HPDE6-E6E7 (cell line): ENCODE measurements at regions not wholly inside any gene's neighbourhood (a gene's known extent, or its start where the extent isn't known, plus 50 kb on each side); places are given as distances from the start of the nearest gene placed in this dataset.
"Not testable (repeated sequence)": the region's sequence is repeated elsewhere in the genome, so short reads cannot be mapped to it uniquely, and the experiment has no call there.

Source experiments
- DNase-seq: peaks from one replicate; pipeline ENCODE4 v3.0.0; 2011; ENCODE audit warnings: missing footprints; ENCODE audit errors: extremely low spot score

DNA sequence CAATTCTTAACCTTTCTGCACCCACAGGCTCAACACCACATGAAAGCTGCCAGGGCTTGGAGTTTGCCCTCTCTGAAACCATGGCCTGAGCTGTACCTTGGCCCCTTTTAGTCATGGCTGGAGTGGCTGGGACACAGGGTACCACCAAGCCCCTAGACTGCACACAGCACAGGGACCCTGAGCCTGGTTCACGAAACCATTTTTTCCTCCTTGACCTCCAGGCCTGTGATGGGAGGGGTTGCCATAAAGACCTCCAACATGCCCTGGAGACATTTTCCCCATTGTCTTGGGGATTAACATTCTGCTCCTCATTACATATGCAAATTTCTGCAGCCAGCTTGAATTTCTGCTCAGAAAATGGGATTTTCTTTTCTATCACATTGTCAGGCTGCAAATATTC lies 113.4 kb downstream of the XPNPEP1 start:
- DNase-seq: not testable (repeated sequence)

GRCh38 chr10:109801191-109801590 lies 122.1 kb downstream of the XPNPEP1 start:
- DNase-seq: not testable (repeated sequence)

GRCh38 chr10:109790647-109791046 lies 132.7 kb downstream of the XPNPEP1 start:
- no peak for DNase-seq

GRCh38 chr10:109784236-109784635 lies 139.1 kb downstream of the XPNPEP1 start:
- DNase-seq: no peak

DNA sequence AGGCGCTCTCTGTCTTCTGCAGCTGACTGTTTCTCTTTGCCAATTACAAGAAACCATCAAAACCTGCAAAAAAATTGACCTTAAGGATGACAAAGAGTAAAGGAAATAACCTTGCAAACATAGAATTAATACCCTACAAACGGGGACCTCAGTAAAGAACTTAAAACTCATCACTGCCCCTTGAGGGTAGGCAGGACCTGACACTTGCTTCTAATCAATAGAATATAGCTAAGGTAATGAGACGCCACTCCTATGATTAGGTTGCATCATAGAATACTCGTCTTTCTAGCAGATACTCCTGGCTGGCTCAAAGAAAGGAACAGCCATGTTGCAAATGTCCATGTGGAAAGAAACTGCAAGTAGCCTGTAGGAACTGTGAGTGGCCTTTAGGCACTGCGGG lies 140.0 kb downstream of the XPNPEP1 start:
- no peak for DNase-seq

GRCh38 chr10:109780997-109781396 lies 142.3 kb downstream of the XPNPEP1 start:
- DNase-seq: no peak

GRCh38 chr10:109778993-109779392 lies 144.3 kb downstream of the XPNPEP1 start:
- DNase-seq: no peak

- no peak for DNase-seq
These were observed 149.2 kb downstream of the XPNPEP1 start for GRCh38 chr10:109774121-109774440.

- DNase-seq: no peak
These were observed 149.8 kb downstream of the XPNPEP1 start for GRCh38 chr10:109773288-109774120.

DNA sequence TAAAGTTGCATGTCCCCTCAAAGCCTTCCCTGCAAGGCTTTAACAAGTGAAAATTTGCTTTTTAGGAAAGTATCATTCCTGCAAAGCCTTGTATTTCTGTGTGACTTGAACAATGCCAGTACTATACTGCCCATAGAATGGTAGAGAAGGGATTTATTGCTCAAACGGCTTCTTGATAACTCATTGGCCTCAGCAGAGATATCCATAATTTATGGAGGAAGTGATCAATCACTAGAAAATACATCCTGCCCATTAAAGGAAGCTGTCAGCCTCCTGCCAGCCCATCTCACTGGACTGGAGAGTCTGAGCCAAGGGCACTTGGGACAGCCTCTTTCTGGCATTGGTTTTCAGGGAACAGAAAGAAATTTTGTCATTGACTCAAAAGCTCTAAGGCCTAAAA lies 152.6 kb downstream of the XPNPEP1 start:
- no peak for DNase-seq

- no peak for DNase-seq
These were observed 153.3 kb downstream of the XPNPEP1 start for GRCh38 chr10:109769966-109770365.

DNA sequence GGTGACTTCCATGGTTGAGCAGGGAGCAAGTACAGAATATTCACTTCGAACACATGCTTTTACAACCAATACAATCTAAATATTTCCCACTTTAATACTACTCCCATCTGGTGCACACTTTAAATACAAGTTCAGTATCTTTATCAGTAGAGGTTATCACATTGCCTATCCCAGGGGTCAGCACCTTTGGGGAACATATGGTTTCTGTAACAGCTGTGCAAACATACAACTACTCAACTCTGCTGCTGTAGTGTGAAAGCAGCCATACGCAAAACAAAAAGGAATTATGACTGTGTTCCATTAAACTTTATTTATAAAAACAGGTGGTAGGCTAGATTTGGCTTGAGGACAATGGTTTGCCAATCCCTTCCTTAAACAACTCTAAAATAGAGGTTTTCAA lies 157.5 kb downstream of the XPNPEP1 start:
- DNase-seq: no peak

DNA sequence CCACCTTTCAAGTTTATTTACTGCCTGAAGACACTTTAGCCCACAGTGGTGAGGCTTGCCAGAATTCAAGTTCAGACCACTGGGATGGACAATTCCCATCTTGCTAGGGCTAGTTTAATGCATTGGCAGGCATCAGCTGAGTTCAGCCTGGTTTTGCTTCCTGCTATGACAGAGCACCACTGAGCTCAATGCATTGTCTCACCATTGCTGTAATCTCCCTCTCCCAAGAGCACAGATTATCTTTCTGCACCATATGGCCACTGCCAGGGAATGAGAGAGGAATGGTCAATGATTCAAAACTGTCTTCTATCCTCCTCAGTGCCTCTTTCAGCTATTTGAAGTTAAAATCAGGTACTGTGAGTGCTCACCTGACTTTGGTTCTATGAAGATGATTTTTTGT lies 160.8 kb downstream of the XPNPEP1 start:
- no peak for DNase-seq

DNA sequence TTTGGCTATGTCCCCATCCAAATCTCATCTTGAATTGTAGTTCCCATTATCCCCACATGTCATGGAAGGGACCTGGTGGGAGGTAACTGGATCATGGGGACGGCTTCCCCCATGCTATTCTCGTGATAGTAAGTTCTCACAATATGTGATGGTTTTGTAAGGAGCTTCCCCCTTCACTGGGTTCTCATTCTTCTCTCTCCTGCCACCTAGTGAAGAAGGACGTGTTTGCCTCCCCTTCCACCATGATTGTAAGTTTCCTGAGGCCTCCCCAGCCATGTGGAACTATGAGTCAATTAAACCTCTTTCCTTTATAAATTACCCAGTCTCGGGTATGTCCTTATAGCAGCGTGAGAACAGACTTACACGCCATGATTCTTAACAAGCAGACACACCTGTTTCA lies 165.6 kb downstream of the XPNPEP1 start:
- DNase-seq: not testable (repeated sequence)

GRCh38 chr10:109746861-109747260 lies 176.4 kb downstream of the XPNPEP1 start:
- no peak for DNase-seq

- DNase-seq: no peak
These were observed 179.3 kb downstream of the XPNPEP1 start for GRCh38 chr10:109744020-109744419.

DNA sequence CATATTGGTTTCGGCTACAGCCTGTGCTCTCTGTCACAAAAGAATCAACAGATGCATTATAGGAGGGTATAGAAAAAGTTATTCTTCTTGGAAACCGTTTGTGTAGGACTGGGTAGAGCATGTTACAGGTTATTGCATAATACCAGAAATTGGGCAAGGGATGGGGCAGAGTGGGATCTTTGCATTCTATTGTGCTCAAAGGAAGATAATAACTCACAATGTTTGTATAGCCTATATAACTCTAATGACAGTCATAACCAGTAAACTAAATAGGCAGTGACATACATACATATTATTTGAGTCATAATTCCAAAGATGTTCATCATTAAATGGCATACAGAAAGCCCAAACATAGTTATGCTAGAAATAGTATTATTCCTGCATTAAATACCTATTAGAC lies 179.7 kb downstream of the XPNPEP1 start:
- no peak for DNase-seq

- no peak for DNase-seq
These were observed 180.2 kb downstream of the XPNPEP1 start for GRCh38 chr10:109743146-109743545.

GRCh38 chr10:109741712-109742111 lies 181.6 kb downstream of the XPNPEP1 start:
- no peak for DNase-seq

GRCh38 chr10:109740436-109740835 lies 182.9 kb downstream of the XPNPEP1 start:
- DNase-seq: no peak

GRCh38 chr10:109737626-109738025 lies 185.7 kb downstream of the XPNPEP1 start:
- no peak for DNase-seq

- no peak for DNase-seq
These were observed 186.3 kb downstream of the XPNPEP1 start for GRCh38 chr10:109737009-109737408.

DNA sequence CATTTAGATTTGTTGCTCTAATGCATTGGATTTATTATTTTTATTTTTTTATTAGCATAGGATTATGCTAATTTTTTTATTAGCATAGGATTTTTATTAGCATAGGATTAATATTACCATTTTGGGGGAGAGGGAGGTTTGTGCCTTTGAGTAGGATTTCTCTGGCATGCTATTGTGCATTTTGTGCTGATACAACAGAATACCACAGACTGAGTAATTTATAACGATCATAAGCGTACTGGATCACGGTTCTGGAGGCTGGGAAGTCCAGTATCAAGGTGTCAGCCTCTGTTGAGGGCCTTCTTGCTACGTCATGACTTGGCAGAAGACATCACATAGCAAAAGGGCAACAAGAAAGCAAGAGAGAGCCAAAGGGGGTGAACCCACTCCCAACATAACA lies 187.5 kb downstream of the XPNPEP1 start:
- DNase-seq: no peak
